ENCODE measurements at regions not wholly inside any gene's neighbourhood (a gene's known extent, or its start where the extent isn't known, plus 50 kb on each side); places are given as distances from the start of the nearest gene placed in this dataset.

DNA sequence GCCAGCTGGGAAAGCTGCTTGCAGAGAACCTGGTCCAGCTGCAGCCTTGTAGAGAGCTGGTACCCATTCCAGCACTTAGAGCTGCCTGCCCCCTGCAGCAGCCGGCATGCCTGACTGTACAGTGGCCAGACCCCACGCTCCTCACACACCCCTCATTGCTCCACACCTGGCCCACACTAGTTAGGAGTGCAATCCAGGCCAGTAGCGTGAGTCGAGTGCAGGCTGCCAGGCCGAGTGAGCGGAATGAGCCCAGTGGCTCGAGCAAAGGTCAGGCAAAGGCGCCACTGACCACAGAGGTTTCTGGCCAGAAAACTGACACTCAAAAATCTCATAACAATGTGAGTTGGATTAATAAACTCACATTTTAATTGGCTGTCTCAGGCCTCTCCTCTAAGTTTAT is 921.7 kb upstream of the KCND2 start:
- TF ChIP-seq, protein P1, sequence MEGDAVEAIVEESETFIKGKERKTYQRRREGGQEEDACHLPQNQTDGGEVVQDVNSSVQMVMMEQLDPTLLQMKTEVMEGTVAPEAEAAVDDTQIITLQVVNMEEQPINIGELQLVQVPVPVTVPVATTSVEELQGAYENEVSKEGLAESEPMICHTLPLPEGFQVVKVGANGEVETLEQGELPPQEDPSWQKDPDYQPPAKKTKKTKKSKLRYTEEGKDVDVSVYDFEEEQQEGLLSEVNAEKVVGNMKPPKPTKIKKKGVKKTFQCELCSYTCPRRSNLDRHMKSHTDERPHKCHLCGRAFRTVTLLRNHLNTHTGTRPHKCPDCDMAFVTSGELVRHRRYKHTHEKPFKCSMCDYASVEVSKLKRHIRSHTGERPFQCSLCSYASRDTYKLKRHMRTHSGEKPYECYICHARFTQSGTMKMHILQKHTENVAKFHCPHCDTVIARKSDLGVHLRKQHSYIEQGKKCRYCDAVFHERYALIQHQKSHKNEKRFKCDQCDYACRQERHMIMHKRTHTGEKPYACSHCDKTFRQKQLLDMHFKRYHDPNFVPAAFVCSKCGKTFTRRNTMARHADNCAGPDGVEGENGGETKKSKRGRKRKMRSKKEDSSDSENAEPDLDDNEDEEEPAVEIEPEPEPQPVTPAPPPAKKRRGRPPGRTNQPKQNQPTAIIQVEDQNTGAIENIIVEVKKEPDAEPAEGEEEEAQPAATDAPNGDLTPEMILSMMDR (IDR thresholded peaks at IDR 0.05 in 4 of 5, conservative IDR thresholded peaks at IDR 0.05 in 1 of 5): no peak
- TF ChIP-seq POLR2A (IDR thresholded peaks at IDR 0.05): no peak

Measured in gastrocnemius medialis (tissue), 4 donors.